H9 (cell line): ENCODE measurements at regions not wholly inside any gene's neighbourhood (a gene's known extent, or its start where the extent isn't known, plus 50 kb on each side); places are given as distances from the start of the nearest gene placed in this dataset.

Source experiments
- DNase-seq: peaks from one replicate; pipeline ENCODE4 v3.0.0-alpha.2; 2017
- H2AFZ ChIP-seq: one replicate; pipeline ENCODE4 v1.6.1; 2013; ENCODE audit warnings: mild to moderate bottlenecking, low read length, control low read depth, moderate library complexity
- H2AK5ac ChIP-seq: 2 replicates; pipeline ENCODE4 v1.6.1; 2013; ENCODE audit warnings: low read length, control low read depth, mixed read lengths; ENCODE audit not compliant: insufficient read length
- H2BK120ac ChIP-seq: one replicate; pipeline ENCODE4 v1.6.1; 2013; ENCODE audit warnings: low read depth, mild to moderate bottlenecking, low read length, control low read depth, inconsistent platforms; ENCODE audit not compliant: poor library complexity, severe bottlenecking
- H2BK12ac ChIP-seq: 2 replicates; pipeline ENCODE4 v1.6.1; 2013; ENCODE audit warnings: low read length, control low read depth, mixed read lengths, low read depth; ENCODE audit not compliant: insufficient read length
- H2BK15ac ChIP-seq: 2 replicates; pipeline ENCODE4 v1.6.1; 2013; ENCODE audit warnings: low read depth, low read length, control low read depth
- H2BK20ac ChIP-seq: one replicate; pipeline ENCODE4 v1.6.1; 2013; ENCODE audit warnings: low read depth, mild to moderate bottlenecking, low read length, control low read depth, inconsistent platforms; ENCODE audit not compliant: poor library complexity, severe bottlenecking
- H2BK5ac ChIP-seq: 2 replicates; pipeline ENCODE4 v1.6.1; 2013; ENCODE audit warnings: low read length, control low read depth, mixed read lengths; ENCODE audit not compliant: insufficient read length
- H3K14ac ChIP-seq: 2 replicates; pipeline ENCODE4 v1.6.1; 2013; ENCODE audit warnings: low read length, control low read depth; ENCODE audit not compliant: insufficient read depth
- H3K18ac ChIP-seq: 2 replicates; pipeline ENCODE4 v1.6.1; 2013; ENCODE audit warnings: low read depth, mild to moderate bottlenecking, mixed read lengths, low read length, control low read depth; ENCODE audit not compliant: insufficient read length
- H3K23ac ChIP-seq: 2 replicates; pipeline ENCODE4 v1.6.1; 2013; ENCODE audit warnings: low read length, control low read depth, mixed read lengths, low read depth; ENCODE audit not compliant: insufficient read length
- H3K23me2 ChIP-seq: 2 replicates; pipeline ENCODE4 v1.6.1; 2013; ENCODE audit warnings: low read depth, mild to moderate bottlenecking, mixed read lengths, low read length, control low read depth; ENCODE audit not compliant: insufficient read length, poor library complexity, severe bottlenecking
- H3K27ac ChIP-seq: 2 replicates; pipeline ENCODE4 v1.5.1; 2013; ENCODE audit warnings: low read length, control low read depth, mixed read lengths, low read depth; ENCODE audit not compliant: insufficient read length
- H3K27me3 ChIP-seq: 2 replicates; pipeline ENCODE4 v1.6.1; 2013; ENCODE audit warnings: low read length, control low read depth, inconsistent platforms; ENCODE audit not compliant: insufficient read depth
- H3K4ac ChIP-seq: 2 replicates; pipeline ENCODE4 v1.6.1; 2013; ENCODE audit warnings: low read depth, mild to moderate bottlenecking, control low read depth, inconsistent platforms, low read length, moderate library complexity
- H3K4me1 ChIP-seq: 2 replicates; pipeline ENCODE4 v1.6.1; 2013; ENCODE audit warnings: low read length, control low read depth, inconsistent platforms; ENCODE audit not compliant: insufficient read depth
- H3K4me2 ChIP-seq: 2 replicates; pipeline ENCODE4 v1.6.1; 2013; ENCODE audit warnings: low read length, control low read depth, mixed read lengths; ENCODE audit not compliant: insufficient read length, insufficient read depth
- H3K56ac ChIP-seq: 2 replicates; pipeline ENCODE4 v1.6.1; 2013; ENCODE audit warnings: low read depth, mild to moderate bottlenecking, mixed read lengths, low read length, control low read depth; ENCODE audit not compliant: insufficient read length
- H3K79me1 ChIP-seq: 2 replicates; pipeline ENCODE4 v1.6.1; 2013; ENCODE audit warnings: low read depth, mild to moderate bottlenecking, moderate library complexity, low read length, control low read depth, inconsistent platforms; ENCODE audit not compliant: insufficient read depth, poor library complexity, severe bottlenecking
- H3K79me2 ChIP-seq: 2 replicates; pipeline ENCODE4 v1.6.1; 2013; ENCODE audit warnings: low read length, control low read depth, inconsistent platforms; ENCODE audit not compliant: insufficient read depth
- H3K9ac ChIP-seq: 2 replicates; pipeline ENCODE4 v1.6.1; 2013; ENCODE audit warnings: low read length, control low read depth, mixed read lengths; ENCODE audit not compliant: insufficient read length; ENCODE audit errors: extremely low read depth
- H3K9me3 ChIP-seq: one replicate; pipeline ENCODE4 v1.6.1; 2013; ENCODE audit warnings: low read depth, low read length, inconsistent platforms; ENCODE audit not compliant: control insufficient read depth
- H3T11ph ChIP-seq: one replicate; pipeline ENCODE4 v1.6.1; 2013; ENCODE audit warnings: mild to moderate bottlenecking, low read length, control low read depth, inconsistent platforms
- H4K20me1 ChIP-seq: one replicate; pipeline ENCODE4 v1.6.1; 2013; ENCODE audit not compliant: control insufficient read depth, insufficient read length, insufficient read depth
- H4K5ac ChIP-seq: 2 replicates; pipeline ENCODE4 v1.6.1; 2013; ENCODE audit warnings: low read depth, mild to moderate bottlenecking, mixed read lengths, low read length, control low read depth; ENCODE audit not compliant: insufficient read length
- H4K8ac ChIP-seq: replicated peaks from 2 replicates; pipeline ENCODE4 v1.6.1; 2013; ENCODE audit warnings: low read length, control low read depth, mixed read lengths, low read depth; ENCODE audit not compliant: insufficient read length
- H4K91ac ChIP-seq: 2 replicates; pipeline ENCODE4 v1.6.1; 2013; ENCODE audit warnings: low read depth, mild to moderate bottlenecking, moderate library complexity, mixed read lengths, low read length, control low read depth; ENCODE audit not compliant: insufficient read length
- H3K27ac Mint-ChIP-seq, 3 experiments: 2 replicates in 2 of 3; 3 replicates in 1 of 3; pipeline ENCODE4 v1.8.0; 2020 to 2021; ENCODE audit warnings: mixed read lengths in 3 of 3, mild to moderate bottlenecking in 1 of 3, moderate library complexity in 1 of 3
- H3K27me3 Mint-ChIP-seq: 2 replicates; pipeline ENCODE4 v1.8.0; 2021; ENCODE audit warnings: low read depth, mild to moderate bottlenecking, moderate library complexity, mixed read lengths
- H3K36me3 Mint-ChIP-seq, 3 experiments: 2 replicates in 2 of 3; 3 replicates in 1 of 3; pipeline ENCODE4 v1.8.0; 2020 to 2021; ENCODE audit warnings: low read depth in 3 of 3, mixed read lengths in 3 of 3; ENCODE audit not compliant: insufficient read depth in 1 of 3
- H3K4me1 Mint-ChIP-seq, 2 experiments: 2 replicates each; pipeline ENCODE4 v1.8.0; 2020; ENCODE audit warnings: mixed read lengths in 2 of 2
- H3K4me3 Mint-ChIP-seq, 2 experiments: 2 replicates in 1 of 2; 3 replicates in 1 of 2; pipeline ENCODE4 v1.8.0; 2020 to 2021; ENCODE audit warnings: mild to moderate bottlenecking in 2 of 2, mixed read lengths in 2 of 2, moderate library complexity in 1 of 2
- H3K9me3 Mint-ChIP-seq, 2 experiments: 2 replicates in 1 of 2; 3 replicates in 1 of 2; pipeline ENCODE4 v1.8.0; 2020; ENCODE audit warnings: mild to moderate bottlenecking in 2 of 2, mixed read lengths in 2 of 2, moderate library complexity in 1 of 2
- CTCF ChIP-seq: fragments of 200-600 bp; sonication (generic); conservative IDR thresholded peaks from 3 replicates; pipeline ENCODE4 v1.8.0; 2021; ENCODE audit warnings: antibody characterized with exemption, mild to moderate bottlenecking

- Histone ChIP-seq H2AK5ac (no peak overlapping the region), H3K56ac (no peak overlapping the region), H3K79me1 (no peaks in the 10 kb centered on the region), H3K9ac (no peak overlapping the region), H4K91ac (no peak overlapping the region), H3K23me2 (no peaks in the 10 kb centered on the region), H3K27me3 (no peaks in the 10 kb centered on the region), H3K23ac (no peak overlapping the region), H4K5ac (no peak overlapping the region), H3K79me2 (no peaks in the 10 kb centered on the region), H3K14ac (no peak overlapping the region), H2AFZ (no peak overlapping the region), H2BK15ac (no peak overlapping the region), H3K4me2 (no peak overlapping the region), H3K4me1 (no peaks in the 10 kb centered on the region), H2BK12ac (no peak overlapping the region), H3T11ph (no peak overlapping the region), H3K9me3 (no peaks in the 10 kb centered on the region), H3K4ac (no peak overlapping the region), H4K8ac (no peak overlapping the region), H2BK120ac (no peak overlapping the region), H2BK20ac (no peak overlapping the region), H4K20me1 (no peaks in the 10 kb centered on the region), H3K27ac (no peak overlapping the region), H3K18ac (no peak overlapping the region), H2BK5ac (no peak overlapping the region)
- no peak overlapping the region for H3K4me3 Mint-ChIP-seq
- no peaks in the 10 kb centered on the region for H3K4me1 Mint-ChIP-seq
- H3K27ac Mint-ChIP-seq = no peak overlapping the region
- no peak for TF ChIP-seq CTCF
- no peaks in the 10 kb centered on the region for H3K36me3 Mint-ChIP-seq
- DNase-seq = no peak
- no peaks in the 10 kb centered on the region for H3K9me3 Mint-ChIP-seq
- no peaks in the 10 kb centered on the region for H3K27me3 Mint-ChIP-seq
Measured at GRCh38 chr13:73542446-73542845, 483.6 kb downstream of the KLF5 start.
